NB4 (cell line): ENCODE measurements at regions not wholly inside any gene's neighbourhood (a gene's known extent, or its start where the extent isn't known, plus 50 kb on each side); places are given as distances from the start of the nearest gene placed in this dataset.
"Not testable (repeated sequence)": the region's sequence is repeated elsewhere in the genome, so short reads cannot be mapped to it uniquely, and the experiment has no call there.

Experiments
- DNase-seq: peaks from one replicate; pipeline ENCODE4 v3.0.0; 2010; ENCODE audit warnings: low read depth
- H3K4me3 ChIP-seq: one replicate; pipeline ENCODE4 v1.5.1; 2011; ENCODE audit warnings: mild to moderate bottlenecking, low read depth, low read length, moderate library complexity
- MYC ChIP-seq: IDR thresholded peaks from 2 replicates; pipeline ENCODE4 v1.6.1; 2011; ENCODE audit warnings: low read depth, low read length
- POLR2A ChIP-seq: IDR thresholded peaks from 2 replicates; pipeline ENCODE4 v1.6.1; 2011; ENCODE audit warnings: mild to moderate bottlenecking; ENCODE audit not compliant: insufficient read length; ENCODE audit errors: extremely low read depth
- TF ChIP-seq, protein P1 (sequence below): IDR thresholded peaks from 2 replicates; pipeline ENCODE4 v1.6.1; 2011; ENCODE audit warnings: low read depth, low read length
- TF ChIP-seq, protein P2 (sequence below): IDR thresholded peaks from one replicate; pipeline ENCODE4 v1.5.1; 2012; ENCODE audit warnings: low read depth, low read length

DNA sequence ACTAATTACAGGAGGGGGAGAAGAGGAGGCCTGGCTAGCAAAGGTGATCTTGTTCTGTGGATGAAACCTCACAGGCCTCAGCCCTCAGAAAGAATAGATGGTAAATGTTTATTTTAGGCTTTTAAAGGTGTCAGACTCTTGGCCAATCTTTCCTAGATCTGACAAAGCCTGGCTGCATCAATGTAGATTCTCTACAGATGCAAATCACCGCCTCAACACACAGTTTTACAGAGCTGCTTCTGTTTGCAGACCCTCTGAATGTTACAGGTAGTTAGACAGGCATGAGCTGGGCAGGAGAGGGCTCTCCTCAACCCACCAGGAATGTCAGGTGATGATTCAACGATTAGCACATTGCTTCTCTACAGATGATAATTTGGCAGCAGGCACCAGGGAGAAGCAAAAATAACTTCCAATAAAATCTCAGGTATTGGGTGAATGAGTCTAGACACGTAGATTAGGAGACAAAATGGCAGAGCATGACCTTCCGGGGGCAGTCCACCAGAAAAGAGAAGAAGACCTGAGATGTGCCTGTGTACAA, 105.4 kb upstream of the VANGL1 start:
- TF ChIP-seq POLR2A = no peak
- TF ChIP-seq, protein P1, sequence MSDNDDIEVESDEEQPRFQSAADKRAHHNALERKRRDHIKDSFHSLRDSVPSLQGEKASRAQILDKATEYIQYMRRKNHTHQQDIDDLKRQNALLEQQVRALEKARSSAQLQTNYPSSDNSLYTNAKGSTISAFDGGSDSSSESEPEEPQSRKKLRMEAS = no peak
- TF ChIP-seq MYC = no peak
- TF ChIP-seq, protein P2, sequence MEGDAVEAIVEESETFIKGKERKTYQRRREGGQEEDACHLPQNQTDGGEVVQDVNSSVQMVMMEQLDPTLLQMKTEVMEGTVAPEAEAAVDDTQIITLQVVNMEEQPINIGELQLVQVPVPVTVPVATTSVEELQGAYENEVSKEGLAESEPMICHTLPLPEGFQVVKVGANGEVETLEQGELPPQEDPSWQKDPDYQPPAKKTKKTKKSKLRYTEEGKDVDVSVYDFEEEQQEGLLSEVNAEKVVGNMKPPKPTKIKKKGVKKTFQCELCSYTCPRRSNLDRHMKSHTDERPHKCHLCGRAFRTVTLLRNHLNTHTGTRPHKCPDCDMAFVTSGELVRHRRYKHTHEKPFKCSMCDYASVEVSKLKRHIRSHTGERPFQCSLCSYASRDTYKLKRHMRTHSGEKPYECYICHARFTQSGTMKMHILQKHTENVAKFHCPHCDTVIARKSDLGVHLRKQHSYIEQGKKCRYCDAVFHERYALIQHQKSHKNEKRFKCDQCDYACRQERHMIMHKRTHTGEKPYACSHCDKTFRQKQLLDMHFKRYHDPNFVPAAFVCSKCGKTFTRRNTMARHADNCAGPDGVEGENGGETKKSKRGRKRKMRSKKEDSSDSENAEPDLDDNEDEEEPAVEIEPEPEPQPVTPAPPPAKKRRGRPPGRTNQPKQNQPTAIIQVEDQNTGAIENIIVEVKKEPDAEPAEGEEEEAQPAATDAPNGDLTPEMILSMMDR = no peak
- DNase-seq = no peak
- no peak overlapping the region for H3K4me3 ChIP-seq

DNA sequence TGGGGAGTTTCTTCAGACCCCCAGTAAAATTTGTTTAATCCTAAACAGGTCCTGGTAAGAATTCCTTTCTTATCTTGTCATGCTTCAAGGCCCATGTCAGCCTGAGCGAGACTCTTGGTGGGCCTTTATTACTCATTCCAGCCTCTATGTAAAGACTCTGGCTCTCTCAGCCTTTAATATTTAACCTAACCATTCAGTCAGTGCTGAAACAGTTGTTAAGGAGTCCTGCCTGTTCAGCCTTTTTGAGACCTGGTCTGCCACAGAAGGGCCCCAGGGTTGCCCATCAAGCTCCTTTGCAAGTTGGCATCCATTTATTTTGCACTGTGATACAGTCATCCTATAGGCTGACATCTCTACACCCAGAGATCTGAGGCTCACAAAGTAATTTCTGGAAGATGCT, 107.7 kb upstream of the VANGL1 start:
- no peak overlapping the region for H3K4me3 ChIP-seq
- DNase-seq = no peak
- no peak for TF ChIP-seq POLR2A

DNA sequence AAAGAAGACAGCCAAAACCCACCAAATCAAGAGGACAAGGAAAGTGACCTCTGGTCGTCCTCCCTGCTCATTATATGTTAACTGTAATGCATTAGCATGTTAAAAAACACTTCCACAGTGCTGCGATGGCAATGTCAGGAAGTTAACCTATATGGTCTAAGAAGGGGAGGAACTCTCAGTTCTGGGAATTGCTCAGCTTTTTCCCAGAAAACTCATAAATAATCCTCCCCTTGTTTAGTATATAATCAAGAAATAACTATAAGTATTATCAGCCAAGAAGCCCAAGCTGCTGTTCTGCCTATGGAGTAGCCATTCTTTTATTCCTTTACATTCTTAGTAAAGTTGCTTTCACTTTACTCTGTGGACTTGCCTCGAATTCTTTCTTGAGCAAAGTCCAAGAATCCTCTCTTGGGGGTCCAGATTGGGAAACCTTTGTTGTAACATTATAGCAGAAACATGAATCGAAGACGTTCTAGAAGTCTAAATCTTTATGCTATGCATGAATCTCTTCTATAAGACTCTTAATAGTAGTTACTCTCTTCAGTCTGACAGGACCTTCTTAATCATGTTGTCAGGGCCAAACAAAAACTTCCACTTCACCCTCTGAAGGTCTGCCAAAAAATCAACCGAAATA, 110.0 kb upstream of the VANGL1 start:
- DNase-seq = no peak
- H3K4me3 ChIP-seq = no peak overlapping the region
- TF ChIP-seq, protein P1 = no peak

DNA sequence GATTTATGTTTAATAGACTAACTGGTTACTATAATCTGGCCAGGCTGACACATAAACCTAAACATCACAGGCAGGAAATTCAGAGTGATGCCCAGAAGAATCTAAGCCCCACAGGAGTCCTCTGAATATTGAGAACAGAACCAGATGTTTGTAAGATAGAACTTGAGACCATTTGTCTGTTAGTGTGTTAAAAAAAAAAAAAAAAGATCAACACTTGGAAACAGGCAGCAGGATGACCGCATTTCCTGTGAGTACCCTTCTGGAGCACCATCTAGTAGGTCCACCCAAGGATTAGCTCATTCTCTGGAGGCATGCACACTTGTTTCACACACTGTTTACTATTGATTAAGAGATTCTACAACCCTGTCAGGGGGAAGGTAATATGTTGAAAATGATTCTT, 111.4 kb upstream of the VANGL1 start:
- H3K4me3 ChIP-seq = no peak overlapping the region
- DNase-seq = no peak
- TF ChIP-seq MYC = no peak
- TF ChIP-seq, protein P1 = no peak
- no peak for TF ChIP-seq POLR2A
- TF ChIP-seq, protein P2 = no peak

DNA sequence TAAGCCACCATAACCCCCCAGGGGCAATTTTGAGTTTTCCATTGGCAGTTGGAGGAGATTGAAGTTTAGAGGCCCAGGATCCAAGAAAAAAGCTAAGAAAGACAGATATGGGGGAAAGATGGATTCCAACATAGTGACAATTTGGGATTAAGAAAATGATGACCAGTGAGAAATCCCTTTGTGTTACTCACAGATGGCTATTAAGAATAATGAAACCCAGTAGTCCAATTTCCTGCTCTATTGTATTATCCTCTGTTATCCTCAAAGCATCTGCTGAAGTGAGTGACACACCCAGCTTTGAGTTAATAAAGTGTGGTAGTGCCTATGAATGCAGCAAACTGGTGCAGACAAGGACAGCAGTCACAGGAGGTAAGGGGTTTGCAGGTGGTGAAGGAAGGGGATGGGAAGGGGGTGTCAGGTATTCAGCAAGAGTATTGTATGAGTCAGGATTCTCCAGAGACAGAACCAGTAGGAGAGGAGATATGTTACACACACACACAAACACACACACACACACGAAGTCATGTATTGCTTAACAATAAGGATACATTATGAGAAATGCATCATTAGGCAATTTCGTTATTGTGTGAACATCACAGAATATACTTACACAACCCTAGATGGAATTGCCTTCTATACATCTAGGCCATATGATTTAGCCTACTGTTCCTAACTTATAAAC, 112.4 kb upstream of the VANGL1 start:
- no peak overlapping the region for H3K4me3 ChIP-seq
- no peak for TF ChIP-seq MYC
- no peak for TF ChIP-seq POLR2A
- TF ChIP-seq, protein P2 = no peak
- TF ChIP-seq, protein P1 = no peak
- no peak for DNase-seq

DNA sequence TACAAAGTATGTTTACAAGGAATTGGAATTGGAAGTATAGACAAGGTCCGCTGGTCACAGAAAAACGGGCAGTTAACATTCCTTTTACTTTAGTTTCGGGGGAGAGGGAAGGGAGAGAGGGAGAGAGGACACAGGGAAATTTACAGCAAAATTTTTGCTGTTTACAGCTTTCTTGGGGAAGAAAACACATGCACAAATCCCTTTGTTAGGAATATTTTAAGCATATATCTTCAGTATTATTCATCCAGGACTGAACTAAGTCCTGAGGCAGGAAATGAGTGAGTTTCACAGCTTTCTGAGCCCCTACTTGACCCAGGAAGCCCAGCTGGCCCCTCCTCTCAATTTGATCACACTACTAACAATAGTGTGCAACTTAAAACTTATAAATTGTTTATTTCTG, 113.4 kb upstream of the VANGL1 start:
- H3K4me3 ChIP-seq, DNase-seq: not testable (repeated sequence)

DNA sequence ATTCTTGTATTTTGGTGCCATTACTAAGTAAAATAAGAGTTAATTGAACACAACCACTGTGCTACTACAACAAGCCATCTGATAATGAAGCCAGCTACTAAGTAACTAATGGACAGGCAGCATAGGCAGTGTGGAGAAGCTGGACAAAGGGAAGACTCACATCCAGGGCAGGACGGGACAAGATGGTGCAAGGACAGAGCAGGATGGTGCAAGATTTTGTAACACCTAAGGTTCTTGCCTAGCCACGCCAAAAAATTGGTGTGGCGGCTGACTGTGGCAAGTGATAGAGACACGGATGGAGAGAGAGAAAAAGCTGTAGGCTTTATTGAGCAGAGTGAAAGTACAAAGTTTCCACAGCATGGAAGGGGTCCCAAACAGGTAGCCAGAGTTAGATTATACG, 114.0 kb upstream of the VANGL1 start:
- no peak overlapping the region for H3K4me3 ChIP-seq
- TF ChIP-seq MYC = no peak
- TF ChIP-seq, protein P1 = no peak
- TF ChIP-seq, protein P2 = no peak
- no peak for TF ChIP-seq POLR2A
- no peak for DNase-seq
